WTC11 (cell line): ENCODE measurements at regions not wholly inside any gene's neighbourhood (a gene's known extent, or its start where the extent isn't known, plus 50 kb on each side); places are given as distances from the start of the nearest gene placed in this dataset.

Experiments
- CTCF ChIP-seq: fragments of 200-600 bp; IDR thresholded peaks from 2 replicates; pipeline ENCODE4 v1.8.0; 2022; ENCODE audit warnings: antibody characterized with exemption
- ESRRA ChIP-seq: sonication (generic); formaldehyde crosslinking; IDR thresholded peaks from 2 replicates; pipeline ENCODE4 v1.8.1; 2022; ENCODE audit warnings: mild to moderate bottlenecking, missing genetic modification reagents, borderline replicate concordance
- MAX ChIP-seq: sonication (generic); formaldehyde crosslinking; IDR thresholded peaks from 2 replicates; pipeline ENCODE4 v1.8.0; 2022; ENCODE audit warnings: mild to moderate bottlenecking, missing genetic modification reagents

GRCh38 chr4:23068756-23069155, 376.0 kb downstream of the GBA3 start:
- TF ChIP-seq CTCF (no peak), ESRRA (CRISPR knock-in tag) (no peak), MAX (CRISPR knock-in tag) (no peak)
